CD1c-positive myeloid dendritic cell (primary cell): ENCODE measurements at regions not wholly inside any gene's neighbourhood (a gene's known extent, or its start where the extent isn't known, plus 50 kb on each side); places are given as distances from the start of the nearest gene placed in this dataset.

Experiments used
- DNase-seq: peaks from one replicate; pipeline ENCODE4 v3.0.0-alpha.2; 2016; ENCODE audit errors: extremely low spot score

GRCh38 chr12:124445121-124445718 is 122.2 kb downstream of the NCOR2 start:
- no peak for DNase-seq

GRCh38 chr12:124443931-124444712 is 123.3 kb downstream of the NCOR2 start:
- DNase-seq, result no peak

- no peak for DNase-seq
These were observed 124.5 kb downstream of the NCOR2 start for GRCh38 chr12:124442772-124443445.

- no peak for DNase-seq
These were observed 125.1 kb downstream of the NCOR2 start for GRCh38 chr12:124442281-124442680.

GRCh38 chr12:124441443-124442194 is 125.8 kb downstream of the NCOR2 start:
- DNase-seq, result no peak

GRCh38 chr12:124440841-124441381 is 126.5 kb downstream of the NCOR2 start:
- no peak for DNase-seq

- no peak for DNase-seq
These were observed 127.3 kb downstream of the NCOR2 start for GRCh38 chr12:124440031-124440626.

- no peak for DNase-seq
These were observed 128.9 kb downstream of the NCOR2 start for GRCh38 chr12:124438437-124439056.

- DNase-seq, result no peak
These were observed 129.6 kb downstream of the NCOR2 start for GRCh38 chr12:124437617-124438436.

GRCh38 chr12:124437121-124437520 is 130.3 kb downstream of the NCOR2 start:
- no peak for DNase-seq

GRCh38 chr12:124436366-124436765 is 131.0 kb downstream of the NCOR2 start:
- DNase-seq, result no peak

- DNase-seq, result no peak
These were observed 131.5 kb downstream of the NCOR2 start for GRCh38 chr12:124435806-124436345.

GRCh38 chr12:124434951-124435805 is 132.2 kb downstream of the NCOR2 start:
- no peak for DNase-seq

- no peak for DNase-seq
These were observed 133.1 kb downstream of the NCOR2 start for GRCh38 chr12:124434354-124434753.

GRCh38 chr12:124433879-124434278 is 133.5 kb downstream of the NCOR2 start:
- no peak for DNase-seq

GRCh38 chr12:124433147-124433874 is 134.1 kb downstream of the NCOR2 start:
- DNase-seq, result peak; percentile 19

GRCh38 chr12:124432376-124432775 is 135.0 kb downstream of the NCOR2 start:
- DNase-seq, result peak; percentile 67

- no peak for DNase-seq
These were observed 135.4 kb downstream of the NCOR2 start for GRCh38 chr12:124431971-124432370.
